ENCODE measurements at regions not wholly inside any gene's neighbourhood (a gene's known extent, or its start where the extent isn't known, plus 50 kb on each side); places are given as distances from the start of the nearest gene placed in this dataset.
"Not testable (repeated sequence)": the region's sequence is repeated elsewhere in the genome, so short reads cannot be mapped to it uniquely, and the experiment has no call there.

- CTCF ChIA-PET, result no interaction called here
- Histone ChIP-seq H3K27me3 (ENCODE audit: insufficient read depth, low read length, poor library complexity, severe bottlenecking) (no peaks in the 10 kb centered on the region), H3K36me3 (ENCODE audit: insufficient read depth, low read length) (no peaks in the 10 kb centered on the region), H3K4me3 (ENCODE audit: low read length) (no peak overlapping the region), H3K27ac (ENCODE audit: low read depth, low read length) (no peak overlapping the region), H3K4me1 (ENCODE audit: insufficient read depth, low read length) (no peaks in the 10 kb centered on the region), H3K9me3 (ENCODE audit: low read length) (no peaks in the 10 kb centered on the region)
- no peak for DNase-seq
- POLR2A ChIA-PET, result no interaction called here
- Mint-ChIP-seq H3K4me3 (no peak overlapping the region), H3K27ac (no peak overlapping the region), H3K4me1 (no peaks in the 10 kb centered on the region), H3K36me3 (no peaks in the 10 kb centered on the region), H3K27me3 (peaks cover 0 to 3% of the 10 kb centered on the region in 2 donors), H3K9me3 (peaks cover 0 to 12% (median 3%) of the 10 kb centered on the region in 5 donors)
Measured at GRCh38 chr6:85078058-85078457, 313.7 kb upstream of the TBX18 start.

- Histone ChIP-seq H3K27me3 (ENCODE audit: insufficient read depth, low read length, poor library complexity, severe bottlenecking) (no peaks in the 10 kb centered on the region), H3K27ac (ENCODE audit: low read depth, low read length) (no peak overlapping the region), H3K4me3 (ENCODE audit: low read length) (no peak overlapping the region), H3K4me1 (ENCODE audit: insufficient read depth, low read length) (no peaks in the 10 kb centered on the region), H3K36me3 (ENCODE audit: insufficient read depth, low read length) (no peaks in the 10 kb centered on the region), H3K9me3 (ENCODE audit: low read length) (no peaks in the 10 kb centered on the region)
- peaks cover 0 to 15% (median 0%) of the 10 kb centered on the region in 5 donors for H3K9me3 Mint-ChIP-seq
- H3K4me1 Mint-ChIP-seq, result no peaks in the 10 kb centered on the region
- ChIA-PET CTCF (no interaction called here), POLR2A (no interaction called here)
- H3K36me3 Mint-ChIP-seq, result no peaks in the 10 kb centered on the region
- peaks cover 0 to 3% of the 10 kb centered on the region in 2 donors for H3K27me3 Mint-ChIP-seq
- no peak for DNase-seq
- no peak overlapping the region for H3K27ac Mint-ChIP-seq
- no peak overlapping the region for H3K4me3 Mint-ChIP-seq
Measured at GRCh38 chr6:85077098-85077497, 312.7 kb upstream of the TBX18 start.

GRCh38 chr6:85071845-85072244 lies 307.4 kb upstream of the TBX18 start:
- DNase-seq; POLR2A ChIA-PET; H3K4me1 ChIP-seq (ENCODE audit: insufficient read depth, low read length); H3K4me1 Mint-ChIP-seq; H3K36me3 Mint-ChIP-seq; H3K4me3 ChIP-seq (ENCODE audit: low read length); CTCF ChIA-PET; H3K27ac ChIP-seq (ENCODE audit: low read depth, low read length); H3K9me3 ChIP-seq (ENCODE audit: low read length); H3K27me3 Mint-ChIP-seq; H3K27ac Mint-ChIP-seq; H3K36me3 ChIP-seq (ENCODE audit: insufficient read depth, low read length); H3K4me3 Mint-ChIP-seq; H3K27me3 ChIP-seq (ENCODE audit: insufficient read depth, low read length, poor library complexity, severe bottlenecking): not testable (repeated sequence)
- H3K9me3 Mint-ChIP-seq, result peaks cover 0 to 23% (median 0%) of the 10 kb centered on the region in 5 donors

GRCh38 chr6:85069577-85069976 lies 305.2 kb upstream of the TBX18 start:
- DNase-seq, result no peak
- Mint-ChIP-seq H3K9me3 (peaks cover 0 to 13% (median 0%) of the 10 kb centered on the region in 5 donors), H3K4me1 (no peaks in the 10 kb centered on the region), H3K27me3 (no peaks in the 10 kb centered on the region), H3K36me3 (no peaks in the 10 kb centered on the region), H3K4me3 (no peak overlapping the region), H3K27ac (no peak overlapping the region)
- no peaks in the 10 kb centered on the region for H3K27me3 ChIP-seq (ENCODE audit: insufficient read depth, low read length, poor library complexity, severe bottlenecking)
- POLR2A ChIA-PET, result no interaction called here
- no peak overlapping the region for H3K4me3 ChIP-seq (ENCODE audit: low read length)
- H3K4me1 ChIP-seq (ENCODE audit: insufficient read depth, low read length), result no peaks in the 10 kb centered on the region
- no peaks in the 10 kb centered on the region for H3K9me3 ChIP-seq (ENCODE audit: low read length)
- no peak overlapping the region for H3K27ac ChIP-seq (ENCODE audit: low read depth, low read length)
- H3K36me3 ChIP-seq (ENCODE audit: insufficient read depth, low read length), result no peaks in the 10 kb centered on the region
- CTCF ChIA-PET, result no interaction called here

GRCh38 chr6:85068221-85068620 lies 303.8 kb upstream of the TBX18 start:
- no peaks in the 10 kb centered on the region for H3K36me3 Mint-ChIP-seq
- Histone ChIP-seq H3K4me3 (ENCODE audit: low read length) (no peak overlapping the region), H3K27ac (ENCODE audit: low read depth, low read length) (no peak overlapping the region), H3K27me3 (ENCODE audit: insufficient read depth, low read length, poor library complexity, severe bottlenecking) (no peaks in the 10 kb centered on the region), H3K36me3 (ENCODE audit: insufficient read depth, low read length) (no peaks in the 10 kb centered on the region), H3K9me3 (ENCODE audit: low read length) (no peaks in the 10 kb centered on the region), H3K4me1 (ENCODE audit: insufficient read depth, low read length) (no peaks in the 10 kb centered on the region)
- ChIA-PET CTCF (no interaction called here), POLR2A (no interaction called here)
- no peak overlapping the region for H3K27ac Mint-ChIP-seq
- peaks cover 0 to 11% (median 0%) of the 10 kb centered on the region in 5 donors for H3K9me3 Mint-ChIP-seq
- H3K27me3 Mint-ChIP-seq, result no peaks in the 10 kb centered on the region
- no peak overlapping the region for H3K4me3 Mint-ChIP-seq
- H3K4me1 Mint-ChIP-seq, result no peaks in the 10 kb centered on the region
- DNase-seq, result no peak

- Mint-ChIP-seq H3K9me3 (peaks cover 0 to 15% (median 2%) of the 10 kb centered on the region in 5 donors), H3K27me3 (no peaks in the 10 kb centered on the region), H3K4me1 (no peaks in the 10 kb centered on the region), H3K27ac (no peak overlapping the region), H3K36me3 (no peaks in the 10 kb centered on the region), H3K4me3 (no peak overlapping the region)
- no peak for DNase-seq
- Histone ChIP-seq H3K4me3 (ENCODE audit: low read length) (no peak overlapping the region), H3K4me1 (ENCODE audit: insufficient read depth, low read length) (no peaks in the 10 kb centered on the region), H3K36me3 (ENCODE audit: insufficient read depth, low read length) (no peaks in the 10 kb centered on the region), H3K27ac (ENCODE audit: low read depth, low read length) (no peak overlapping the region), H3K27me3 (ENCODE audit: insufficient read depth, low read length, poor library complexity, severe bottlenecking) (no peaks in the 10 kb centered on the region), H3K9me3 (ENCODE audit: low read length) (no peaks in the 10 kb centered on the region)
- POLR2A ChIA-PET, result no interaction called here
- CTCF ChIA-PET, result no interaction called here
Measured at GRCh38 chr6:85066266-85066665, 301.9 kb upstream of the TBX18 start.

GRCh38 chr6:85065831-85066230 lies 301.4 kb upstream of the TBX18 start:
- CTCF ChIA-PET, result no interaction called here
- no peaks in the 10 kb centered on the region for H3K4me1 ChIP-seq (ENCODE audit: insufficient read depth, low read length)
- no peak overlapping the region for H3K4me3 ChIP-seq (ENCODE audit: low read length)
- no peak for DNase-seq
- H3K36me3 ChIP-seq (ENCODE audit: insufficient read depth, low read length), result no peaks in the 10 kb centered on the region
- no peak overlapping the region for H3K4me3 Mint-ChIP-seq
- no peaks in the 10 kb centered on the region for H3K27me3 Mint-ChIP-seq
- peaks cover 0 to 15% (median 3%) of the 10 kb centered on the region in 5 donors for H3K9me3 Mint-ChIP-seq
- no peaks in the 10 kb centered on the region for H3K9me3 ChIP-seq (ENCODE audit: low read length)
- POLR2A ChIA-PET, result no interaction called here
- no peak overlapping the region for H3K27ac Mint-ChIP-seq
- no peaks in the 10 kb centered on the region for H3K27me3 ChIP-seq (ENCODE audit: insufficient read depth, low read length, poor library complexity, severe bottlenecking)
- H3K36me3 Mint-ChIP-seq, result no peaks in the 10 kb centered on the region
- no peak overlapping the region for H3K27ac ChIP-seq (ENCODE audit: low read depth, low read length)
- no peaks in the 10 kb centered on the region for H3K4me1 Mint-ChIP-seq

- Histone ChIP-seq H3K9me3 (ENCODE audit: low read length) (no peaks in the 10 kb centered on the region), H3K36me3 (ENCODE audit: insufficient read depth, low read length) (no peaks in the 10 kb centered on the region), H3K4me3 (ENCODE audit: low read length) (no peak overlapping the region), H3K27me3 (ENCODE audit: insufficient read depth, low read length, poor library complexity, severe bottlenecking) (no peaks in the 10 kb centered on the region), H3K4me1 (ENCODE audit: insufficient read depth, low read length) (no peaks in the 10 kb centered on the region), H3K27ac (ENCODE audit: low read depth, low read length) (no peak overlapping the region)
- Mint-ChIP-seq H3K4me3 (no peak overlapping the region), H3K27me3 (no peaks in the 10 kb centered on the region), H3K4me1 (no peaks in the 10 kb centered on the region), H3K27ac (no peak overlapping the region), H3K36me3 (no peaks in the 10 kb centered on the region), H3K9me3 (peaks cover 0 to 7% (median 3%) of the 10 kb centered on the region in 5 donors)
- DNase-seq, result no peak
- POLR2A ChIA-PET, result no interaction called here
- CTCF ChIA-PET, result no interaction called here
Measured at GRCh38 chr6:85063611-85064010, 299.2 kb upstream of the TBX18 start.

GRCh38 chr6:85062884-85063283 lies 298.5 kb upstream of the TBX18 start:
- H3K4me3 Mint-ChIP-seq, result no peak overlapping the region
- Histone ChIP-seq H3K27me3 (ENCODE audit: insufficient read depth, low read length, poor library complexity, severe bottlenecking) (no peaks in the 10 kb centered on the region), H3K36me3 (ENCODE audit: insufficient read depth, low read length) (no peaks in the 10 kb centered on the region), H3K4me3 (ENCODE audit: low read length) (no peak overlapping the region), H3K4me1 (ENCODE audit: insufficient read depth, low read length) (no peaks in the 10 kb centered on the region), H3K9me3 (ENCODE audit: low read length) (no peaks in the 10 kb centered on the region), H3K27ac (ENCODE audit: low read depth, low read length) (no peak overlapping the region)
- DNase-seq, result no peak
- H3K36me3 Mint-ChIP-seq, result no peaks in the 10 kb centered on the region
- ChIA-PET POLR2A (no interaction called here), CTCF (no interaction called here)
- no peaks in the 10 kb centered on the region for H3K4me1 Mint-ChIP-seq
- peaks cover 0 to 7% (median 3%) of the 10 kb centered on the region in 5 donors for H3K9me3 Mint-ChIP-seq
- no peaks in the 10 kb centered on the region for H3K27me3 Mint-ChIP-seq
- H3K27ac Mint-ChIP-seq, result no peak overlapping the region

All from CD8-positive, alpha-beta memory T cell (primary cell).